Activated CD4-positive, alpha-beta T cell treated with anti-CD3 and anti-CD28 coated beads, Interleukin-10, Interleukin-2, amounts not matched to agents 100 ng/mL and 50 ng/mL, durations not matched to agents 16 hours and 8 hours (primary cell): ENCODE measurements at regions not wholly inside any gene's neighbourhood (a gene's known extent, or its start where the extent isn't known, plus 50 kb on each side); places are given as distances from the start of the nearest gene placed in this dataset.
"Not testable (repeated sequence)": the region's sequence is repeated elsewhere in the genome, so short reads cannot be mapped to it uniquely, and the experiment has no call there.

Experiments used
- DNase-seq: peaks from one replicate; pipeline ENCODE4 v3.0.0-alpha.2; 2020

DNA sequence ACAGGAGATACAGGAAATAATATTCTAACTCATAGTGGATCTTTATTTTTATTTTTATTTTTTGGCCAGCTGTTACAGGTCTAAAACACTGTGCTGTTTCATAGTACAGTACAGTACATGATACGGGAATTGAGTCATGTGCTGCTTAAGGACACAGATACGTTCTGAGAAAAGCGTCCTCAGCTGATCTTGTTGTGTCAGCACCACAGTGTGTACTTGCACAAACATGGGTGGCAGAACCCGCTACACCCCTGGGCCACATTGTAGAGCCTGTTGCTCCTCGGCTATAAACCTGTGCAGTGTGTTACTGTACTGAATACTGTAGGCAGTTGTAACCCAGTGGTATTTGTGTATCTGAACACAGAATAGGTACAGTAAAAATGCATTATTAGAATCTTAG lies 183.4 kb downstream of the OR4M2 start:
- peak; percentile 50 for DNase-seq

DNA sequence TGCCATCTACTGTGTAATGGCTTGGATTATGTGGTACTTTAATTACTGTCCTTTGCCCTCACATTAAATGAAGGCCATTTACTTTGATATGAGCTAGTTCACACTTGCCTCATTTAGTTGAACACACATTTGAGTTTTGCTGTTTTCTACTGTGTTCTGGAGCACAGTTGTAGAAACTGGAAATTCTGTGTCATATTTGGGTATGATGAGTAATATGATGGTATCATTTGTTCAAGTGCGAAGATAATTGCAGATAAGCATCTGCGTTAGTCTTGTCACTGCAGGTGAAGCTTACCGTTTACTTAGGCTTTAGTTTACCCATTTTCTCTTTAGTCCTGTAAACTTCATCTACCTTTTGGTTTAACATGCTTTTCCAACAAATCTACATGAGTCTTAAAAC lies 183.9 kb downstream of the OR4M2 start:
- peak; percentile 83 for DNase-seq

DNA sequence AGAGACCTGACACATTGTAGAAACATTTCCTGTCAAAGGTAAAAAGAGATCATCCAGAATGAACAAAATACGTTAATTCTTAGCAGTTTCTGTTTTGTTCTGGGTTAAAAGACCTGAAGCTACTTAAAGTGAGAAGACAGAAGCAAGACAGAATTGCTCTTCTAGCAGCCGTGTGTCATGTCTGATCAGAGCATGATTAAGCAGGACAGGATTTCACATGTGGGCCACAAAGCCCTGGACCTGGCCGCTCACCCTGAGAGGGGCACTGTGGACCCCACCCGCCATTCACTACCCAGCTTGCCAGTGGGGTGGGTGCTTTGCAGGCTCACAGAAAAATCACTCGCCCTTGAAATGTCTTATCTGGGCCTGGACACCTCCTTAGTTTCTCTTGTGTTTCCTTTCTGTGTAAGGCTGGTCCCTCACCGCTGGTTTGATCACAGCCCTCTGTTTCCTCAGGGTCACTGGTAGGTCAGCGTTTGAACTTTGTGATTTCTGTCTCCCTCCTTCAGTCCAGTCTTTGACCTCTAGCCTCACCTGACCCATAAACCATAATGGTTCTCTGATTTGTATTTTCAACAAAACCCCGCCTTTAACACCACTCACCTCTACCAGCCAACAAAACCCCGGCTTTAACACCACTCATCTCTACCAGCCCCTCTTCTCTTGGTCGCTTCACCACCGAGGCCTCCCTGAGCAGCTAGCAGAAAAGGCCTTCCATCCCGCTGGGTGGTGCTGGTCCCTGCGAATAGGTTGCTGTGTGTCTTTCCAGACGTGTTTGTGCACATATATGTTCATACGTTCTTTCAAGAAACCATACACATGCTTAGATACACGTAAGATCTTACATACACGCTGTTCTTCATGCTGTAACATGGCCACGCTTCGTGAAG lies 185.0 kb downstream of the OR4M2 start:
- peak; percentile 49 for DNase-seq

DNA sequence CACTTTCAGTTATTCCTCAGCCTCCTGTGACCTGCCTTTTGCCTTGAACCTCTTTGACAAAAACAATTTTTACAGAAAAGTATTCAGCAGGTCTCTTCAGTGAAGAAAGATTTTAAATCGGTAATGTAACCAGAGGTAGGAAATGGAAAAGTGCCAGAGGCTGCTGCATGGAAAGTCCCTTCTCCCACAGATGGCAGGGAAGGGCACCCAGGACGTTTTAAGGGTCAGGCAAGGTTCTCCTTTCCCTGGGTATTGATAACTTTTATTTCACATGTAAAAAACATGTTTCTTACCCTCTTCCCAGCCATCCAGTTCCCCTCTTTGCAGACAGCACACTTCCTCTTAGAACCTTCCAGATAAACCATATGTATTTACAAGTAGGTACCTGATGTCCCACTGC lies 185.6 kb downstream of the OR4M2 start:
- DNase-seq: no peak

DNA sequence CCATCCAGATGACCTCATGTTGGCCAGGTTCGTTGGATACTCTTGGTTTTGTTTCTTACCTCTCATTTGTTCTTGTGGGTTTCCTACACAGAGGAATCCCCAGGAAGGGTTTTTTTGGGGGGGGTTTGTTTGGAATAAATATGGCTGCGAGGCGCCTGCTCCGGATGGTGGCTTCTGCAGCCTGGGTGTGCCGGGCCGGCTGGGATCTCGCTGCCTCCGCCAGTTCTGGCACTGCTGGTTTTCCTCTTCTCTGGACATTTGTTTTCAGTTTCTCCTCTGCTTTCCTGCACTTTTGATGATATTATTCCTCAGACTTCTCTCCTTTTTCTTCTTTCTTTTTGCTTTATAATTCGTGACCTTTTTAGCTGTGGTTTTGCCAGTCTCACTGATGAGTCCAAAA lies 187.4 kb downstream of the OR4M2 start:
- DNase-seq: no peak

DNA sequence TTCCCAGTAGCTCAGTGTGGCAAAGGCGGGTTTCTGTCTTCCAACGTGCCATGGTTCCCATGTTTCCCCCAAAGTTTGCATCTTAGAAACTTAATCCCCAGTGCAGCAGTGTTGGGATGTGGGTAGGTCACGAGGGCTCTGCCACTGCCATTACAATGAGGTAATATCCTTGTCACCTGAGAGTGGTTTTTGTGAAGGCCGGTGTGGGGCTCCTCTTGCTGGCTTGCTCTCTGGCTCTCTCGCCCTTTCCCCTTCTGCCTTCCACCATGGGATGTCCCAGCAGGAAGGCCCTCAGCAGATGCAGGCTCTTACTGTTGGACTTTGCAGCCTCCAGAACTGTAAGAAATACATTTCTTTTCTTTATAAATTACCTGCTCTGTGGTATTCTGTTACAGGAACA lies 187.9 kb downstream of the OR4M2 start:
- DNase-seq: not testable (repeated sequence)

DNA sequence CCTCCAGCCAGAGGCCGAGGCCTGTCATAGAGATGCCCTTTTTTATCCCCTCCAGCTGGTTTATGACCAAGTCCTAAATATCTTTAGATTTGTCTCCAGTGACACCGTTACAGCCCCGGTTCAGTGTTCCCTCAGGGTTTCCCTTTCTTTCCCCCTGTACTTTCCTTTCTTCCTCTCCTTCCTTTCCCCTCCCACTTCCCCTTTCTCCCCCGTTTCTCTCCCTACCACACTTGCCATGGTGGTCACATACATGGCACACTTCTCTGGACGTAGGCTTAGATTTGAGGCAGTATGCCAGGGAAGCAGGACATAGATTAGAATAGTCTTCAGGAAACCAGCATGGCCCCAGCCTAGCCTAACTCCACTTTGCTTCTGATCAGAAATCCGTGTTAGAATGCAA lies 188.3 kb downstream of the OR4M2 start:
- DNase-seq: not testable (repeated sequence)

DNA sequence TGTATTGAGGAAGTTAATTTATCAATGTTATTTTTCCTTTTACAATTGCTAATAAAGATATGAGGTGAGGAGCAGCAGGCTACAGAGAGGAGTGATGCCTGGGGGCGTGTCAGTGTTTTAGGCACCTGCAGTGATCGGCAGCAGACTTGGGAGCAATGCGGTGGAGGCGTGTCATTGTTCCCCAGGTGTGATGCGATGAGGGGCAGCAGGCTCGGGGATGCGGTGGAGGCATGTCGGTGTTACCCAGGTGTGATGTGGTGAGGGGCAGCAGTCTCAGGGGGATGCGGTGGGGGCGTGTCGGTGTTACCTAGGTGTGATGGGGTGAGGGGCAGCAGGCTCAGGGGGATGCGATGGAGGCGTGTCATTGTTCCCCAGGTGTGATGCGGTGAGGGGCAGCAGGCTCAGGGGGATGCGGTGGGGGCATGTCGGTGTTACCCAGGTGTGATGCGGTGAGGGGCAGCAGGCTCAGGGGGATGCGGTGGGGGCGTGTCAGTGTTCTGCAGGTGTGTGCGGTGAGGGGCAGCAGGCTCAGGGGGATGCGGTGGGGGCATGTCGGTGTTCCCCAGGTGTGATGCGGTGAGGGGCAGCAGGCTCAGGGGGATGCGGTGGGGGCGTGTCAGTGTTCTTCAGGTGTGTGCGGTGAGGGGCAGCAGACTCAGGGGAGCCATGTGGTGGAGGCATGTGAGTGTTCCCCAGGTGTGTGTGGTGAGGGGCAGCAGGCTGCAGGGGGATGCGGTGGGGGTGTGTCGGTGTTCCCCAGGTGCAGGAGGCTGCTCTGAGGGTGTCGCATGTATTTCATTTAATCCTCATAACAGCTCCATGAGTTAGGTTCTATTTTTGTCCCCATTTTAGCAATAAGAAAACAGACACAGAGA lies 186.2 kb upstream of the GOLGA6L22 start:
- DNase-seq: not testable (repeated sequence)

DNA sequence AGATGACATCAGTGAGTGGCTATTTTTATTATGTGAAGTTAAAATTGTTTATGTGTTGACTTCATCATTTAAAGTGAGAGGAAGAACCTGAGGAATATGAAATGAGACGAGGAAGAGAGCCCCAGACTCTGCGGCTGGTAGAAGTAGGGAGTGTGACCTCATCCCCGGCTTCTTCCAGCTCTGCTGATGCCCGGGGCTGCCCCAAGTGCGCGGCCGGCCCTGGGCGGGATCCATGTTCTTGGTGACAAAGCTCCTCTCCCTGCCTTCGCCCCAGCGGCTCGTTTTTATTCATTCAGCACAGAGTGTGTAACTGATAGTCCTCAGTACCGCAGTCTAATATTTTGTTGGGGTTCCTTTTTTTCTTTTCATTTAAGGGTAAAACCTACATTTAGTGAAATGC lies 185.5 kb upstream of the GOLGA6L22 start:
- DNase-seq: not testable (repeated sequence)

DNA sequence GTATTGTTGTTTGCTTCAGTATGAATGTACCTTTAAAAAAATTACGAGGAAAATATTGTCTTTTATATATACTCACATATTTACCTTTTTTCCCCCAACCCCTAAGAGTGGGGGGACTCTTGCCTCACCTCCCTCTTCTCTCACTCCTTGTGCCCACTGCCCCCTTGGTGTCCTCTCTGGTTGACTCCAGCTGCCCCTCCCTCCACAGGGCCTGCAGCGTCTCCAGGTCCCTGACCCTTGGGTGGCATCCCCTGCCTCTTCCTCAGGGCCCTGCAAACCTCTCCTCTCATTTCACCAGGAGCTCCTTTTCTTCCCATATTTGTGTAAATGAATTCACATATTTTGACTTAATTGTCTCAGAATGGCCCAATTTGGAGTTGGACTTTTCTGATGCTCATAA lies 184.3 kb upstream of the GOLGA6L22 start:
- not testable (repeated sequence) for DNase-seq

DNA sequence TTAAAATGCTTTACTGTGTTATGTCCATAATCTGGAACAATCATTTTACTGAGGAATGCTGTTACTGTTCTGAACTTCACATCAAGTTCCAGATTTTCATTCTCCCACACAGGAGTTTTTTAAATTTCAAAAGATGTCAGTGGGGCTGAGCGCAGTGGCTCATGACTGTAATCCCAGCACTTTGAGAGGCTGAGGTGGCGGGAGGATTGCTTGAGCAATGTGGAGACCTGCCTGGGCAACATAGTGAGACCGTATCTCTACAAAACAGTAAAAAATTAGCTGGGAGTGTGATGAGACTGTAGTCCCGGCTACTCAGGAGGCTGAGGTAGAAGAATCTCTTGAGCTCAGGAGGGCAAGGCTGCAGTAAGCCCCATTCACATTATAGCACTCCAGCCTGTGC lies 177.9 kb upstream of the GOLGA6L22 start:
- DNase-seq: not testable (repeated sequence)

DNA sequence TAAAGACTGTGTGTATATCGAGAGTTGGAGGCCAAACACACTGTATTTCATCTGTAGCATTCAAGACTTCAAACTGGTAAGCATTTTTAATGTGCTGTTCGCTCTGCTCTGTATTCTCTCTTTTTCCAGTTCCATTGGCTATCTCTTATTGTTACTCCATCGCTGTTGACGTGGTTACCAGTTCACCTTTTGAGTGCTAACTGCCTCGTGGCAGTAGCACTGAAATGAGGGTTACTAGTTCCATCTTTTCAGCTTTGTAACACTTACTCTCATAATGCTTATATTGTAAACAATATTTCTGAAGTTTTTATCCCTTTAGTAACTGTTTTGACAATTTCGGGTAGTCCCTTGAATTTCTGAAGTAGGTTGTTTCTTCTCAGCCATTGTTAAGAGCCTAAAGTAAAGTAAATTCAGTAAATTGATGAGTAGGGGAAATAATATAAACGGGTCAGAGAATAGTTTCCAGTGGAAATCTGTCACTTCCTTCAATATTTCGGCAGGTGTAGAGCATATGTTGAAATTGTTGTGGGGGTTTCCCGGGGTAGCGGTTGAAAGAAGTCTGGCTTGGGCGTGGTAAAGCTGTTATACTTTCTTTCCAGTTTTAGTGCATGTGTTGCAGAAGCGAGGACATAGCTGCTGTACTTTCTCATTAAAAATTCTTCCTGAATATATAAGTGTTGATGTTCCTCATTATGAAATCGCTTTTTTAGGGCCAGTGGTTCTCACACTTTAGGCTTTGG lies 175.7 kb upstream of the GOLGA6L22 start:
- peak; percentile 41 for DNase-seq

DNA sequence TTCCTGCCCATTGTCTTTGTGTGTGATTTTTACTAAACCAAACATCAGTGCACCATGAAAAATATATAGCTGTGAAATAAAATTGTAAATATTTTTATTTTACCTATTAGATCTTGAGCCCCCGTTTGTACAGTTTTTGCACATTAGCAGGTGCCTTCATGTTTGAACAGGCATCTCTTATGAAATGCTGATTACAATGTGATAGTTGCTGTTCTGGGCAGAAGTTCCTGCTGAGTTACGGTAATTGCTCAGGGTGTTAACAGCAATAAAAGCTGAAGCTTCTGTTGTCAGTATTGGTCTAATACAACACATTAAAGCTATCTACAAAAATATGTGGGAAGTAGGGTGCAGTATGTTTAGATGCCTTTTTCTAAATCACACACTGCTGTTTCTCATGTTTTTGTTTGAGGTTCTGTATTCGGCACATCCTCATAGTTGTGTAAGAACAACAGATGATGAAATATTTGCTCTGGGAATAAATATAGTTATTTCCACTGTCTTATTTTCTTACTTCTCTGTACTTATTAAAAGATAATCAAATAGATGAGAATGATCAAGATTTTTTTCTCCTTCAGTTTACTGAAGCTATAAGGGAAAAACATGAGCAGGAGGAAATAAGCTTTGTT lies 173.8 kb upstream of the GOLGA6L22 start:
- not testable (repeated sequence) for DNase-seq

DNA sequence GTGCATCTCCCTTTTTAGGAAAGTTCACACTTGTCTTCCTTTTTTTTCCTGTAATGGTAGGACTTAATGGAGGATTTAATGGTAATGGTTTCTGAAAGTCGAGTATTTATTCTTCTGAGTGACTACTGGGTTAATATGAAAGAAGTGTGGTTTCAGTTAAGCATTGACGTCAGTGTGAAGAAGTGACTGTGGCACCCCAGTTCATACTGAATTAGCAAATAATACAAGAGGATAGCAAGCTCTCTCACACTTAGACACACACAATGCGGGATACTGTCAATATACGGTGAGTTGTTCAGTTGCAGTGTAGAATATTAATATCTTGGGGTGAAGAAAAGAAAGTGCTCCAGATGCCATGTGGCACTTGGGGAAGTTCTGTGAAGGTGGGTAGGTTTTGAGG lies 167.6 kb upstream of the GOLGA6L22 start:
- DNase-seq: not testable (repeated sequence)

DNA sequence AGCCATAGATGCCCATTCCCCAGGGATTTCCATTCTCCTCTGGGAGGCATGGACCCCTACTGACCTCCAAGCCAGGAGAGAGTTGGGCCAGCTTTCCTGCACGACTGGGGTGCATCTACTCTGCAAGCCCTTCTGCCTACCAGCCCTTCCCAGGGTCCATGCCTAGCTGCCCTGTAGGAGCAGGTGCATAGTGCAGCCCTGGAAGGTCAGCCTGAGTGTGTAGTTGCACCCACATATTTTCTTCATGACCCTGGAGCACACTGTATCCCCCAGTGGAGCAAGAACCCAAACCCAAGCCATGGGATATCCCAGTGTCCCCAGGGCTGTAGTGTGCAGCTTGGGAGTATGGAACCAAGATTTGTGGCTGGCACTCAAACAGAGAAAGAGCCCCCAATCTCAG lies 155.6 kb upstream of the GOLGA6L22 start:
- not testable (repeated sequence) for DNase-seq
